Urinary bladder (tissue), 3 donors: ENCODE measurements at regions not wholly inside any gene's neighbourhood (a gene's known extent, or its start where the extent isn't known, plus 50 kb on each side); places are given as distances from the start of the nearest gene placed in this dataset.
"Not testable (repeated sequence)": the region's sequence is repeated elsewhere in the genome, so short reads cannot be mapped to it uniquely, and the experiment has no call there.

ENCODE experiments used
- DNase-seq: peaks from one replicate; pipeline ENCODE4 v3.0.0-alpha.2; 2015; ENCODE audit errors: extremely low spot score
- H3K27ac ChIP-seq: one replicate; pipeline ENCODE4 v1.5.1; 2013; ENCODE audit warnings: low read depth, mild to moderate bottlenecking, moderate library complexity
- H3K36me3 ChIP-seq: one replicate; pipeline ENCODE4 v1.6.1; 2013; ENCODE audit warnings: mild to moderate bottlenecking, moderate library complexity; ENCODE audit not compliant: insufficient read depth
- H3K4me1 ChIP-seq: one replicate; pipeline ENCODE4 v1.6.1; 2013; ENCODE audit warnings: mild to moderate bottlenecking, moderate library complexity; ENCODE audit not compliant: insufficient read depth
- H3K4me3 ChIP-seq: one replicate; pipeline ENCODE4 v1.5.1; 2013; ENCODE audit warnings: low read depth, low read length
- WGBS: extraction: QIAGEN DNeasy Blood & Tissue Kit; methylation state at CpG from one replicate; pipeline ENCODE4 v1.1.7; 2013; 5-methylcytosine and 5-hydroxymethylcytosine counted together
- donor health status: healthy with polysubstance abuse.
- donor health status: healthy.

- no peak overlapping the region for H3K27ac ChIP-seq
- DNase-seq: no peak
- 99% methylated on average over 2 of the region's 2 CpGs for WGBS
- H3K4me1 ChIP-seq: no peaks in the 10 kb centered on the region
- no peak overlapping the region for H3K4me3 ChIP-seq
- H3K36me3 ChIP-seq: no peaks in the 10 kb centered on the region
These were observed 367.2 kb upstream of the MAN1A1 start for GRCh38 chr6:119716668-119717270.

GRCh38 chr6:119713903-119714302, 364.3 kb upstream of the MAN1A1 start:
- no peaks in the 10 kb centered on the region for H3K4me1 ChIP-seq
- H3K36me3 ChIP-seq: no peaks in the 10 kb centered on the region
- no peak overlapping the region for H3K27ac ChIP-seq
- DNase-seq: no peak
- H3K4me3 ChIP-seq: no peak overlapping the region

GRCh38 chr6:119686644-119687043, 337.1 kb upstream of the MAN1A1 start:
- Histone ChIP-seq H3K36me3 (no peaks in the 10 kb centered on the region), H3K27ac (no peak overlapping the region), H3K4me3 (no peak overlapping the region), H3K4me1 (no peaks in the 10 kb centered on the region)
- no peak for DNase-seq
- 79% methylated on average over 1 of the region's 1 CpG for WGBS

GRCh38 chr6:119686240-119686639, 336.7 kb upstream of the MAN1A1 start:
- H3K36me3 ChIP-seq: no peaks in the 10 kb centered on the region
- no peak overlapping the region for H3K4me3 ChIP-seq
- no peak overlapping the region for H3K27ac ChIP-seq
- H3K4me1 ChIP-seq: no peaks in the 10 kb centered on the region
- no peak for DNase-seq

GRCh38 chr6:119683671-119684070, 334.1 kb upstream of the MAN1A1 start:
- H3K27ac ChIP-seq: no peak overlapping the region
- 98% methylated on average over 2 of the region's 2 CpGs for WGBS
- DNase-seq: no peak
- H3K36me3 ChIP-seq: no peaks in the 10 kb centered on the region
- H3K4me1 ChIP-seq: no peaks in the 10 kb centered on the region
- H3K4me3 ChIP-seq: no peak overlapping the region

- no peak overlapping the region for H3K27ac ChIP-seq
- no peak for DNase-seq
These were observed 333.5 kb upstream of the MAN1A1 start for GRCh38 chr6:119683031-119683430.

GRCh38 chr6:119678961-119679360, 329.4 kb upstream of the MAN1A1 start:
- no peak for DNase-seq
- WGBS: 83% methylated on average over 3 of the region's 3 CpGs
- no peaks in the 10 kb centered on the region for H3K36me3 ChIP-seq
- no peak overlapping the region for H3K4me3 ChIP-seq
- H3K27ac ChIP-seq: no peak overlapping the region
- H3K4me1 ChIP-seq: no peaks in the 10 kb centered on the region

More at GRCh38 chr6:119683031-119683430, 333.5 kb upstream of the MAN1A1 start:
- Histone ChIP-seq H3K4me3 (no peak overlapping the region), H3K4me1 (no peaks in the 10 kb centered on the region), H3K36me3 (no peaks in the 10 kb centered on the region)
- WGBS: 55% methylated on average over 2 of the region's 2 CpGs

GRCh38 chr6:119677384-119677783, 327.8 kb upstream of the MAN1A1 start:
- H3K4me1 ChIP-seq: no peaks in the 10 kb centered on the region
- 82% methylated on average over 2 of the region's 2 CpGs for whole genome bisulfite sequencing
- no peak for DNase-seq
- no peak overlapping the region for H3K27ac ChIP-seq
- no peaks in the 10 kb centered on the region for H3K36me3 ChIP-seq
- no peak overlapping the region for H3K4me3 ChIP-seq

- Histone ChIP-seq H3K4me1 (no peaks in the 10 kb centered on the region), H3K4me3 (no peak overlapping the region), H3K27ac (no peak overlapping the region), H3K36me3 (no peaks in the 10 kb centered on the region)
- no peak for DNase-seq
- 88% methylated on average over 4 of the region's 4 CpGs for WGBS
These were observed 327.4 kb upstream of the MAN1A1 start for GRCh38 chr6:119676961-119677360.

GRCh38 chr6:119676230-119676629, 326.7 kb upstream of the MAN1A1 start:
- H3K4me1 ChIP-seq: no peaks in the 10 kb centered on the region
- DNase-seq: no peak
- no peak overlapping the region for H3K4me3 ChIP-seq
- 85% methylated on average over 1 of the region's 1 CpG for WGBS
- H3K36me3 ChIP-seq: no peaks in the 10 kb centered on the region
- no peak overlapping the region for H3K27ac ChIP-seq

GRCh38 chr6:119673741-119674140, 324.2 kb upstream of the MAN1A1 start:
- DNase-seq: no peak
- Histone ChIP-seq H3K4me1 (no peaks in the 10 kb centered on the region), H3K27ac (no peak overlapping the region), H3K36me3 (no peaks in the 10 kb centered on the region), H3K4me3 (no peak overlapping the region)

- Histone ChIP-seq H3K27ac (no peak overlapping the region), H3K4me3 (no peak overlapping the region), H3K36me3 (no peaks in the 10 kb centered on the region), H3K4me1 (no peaks in the 10 kb centered on the region)
- 77% methylated on average over 1 of the region's 1 CpG for WGBS
- DNase-seq: no peak
These were observed 323.2 kb upstream of the MAN1A1 start for GRCh38 chr6:119672725-119673124.

- Histone ChIP-seq H3K27ac (no peak overlapping the region), H3K36me3 (no peaks in the 10 kb centered on the region), H3K4me1 (no peaks in the 10 kb centered on the region), H3K4me3 (no peak overlapping the region)
- WGBS: 93% methylated on average over 2 of the region's 2 CpGs
- no peak for DNase-seq
These were observed 321.5 kb upstream of the MAN1A1 start for GRCh38 chr6:119671105-119671504.

GRCh38 chr6:119669221-119669620, 319.7 kb upstream of the MAN1A1 start:
- H3K4me1 ChIP-seq: no peaks in the 10 kb centered on the region
- no peak for DNase-seq
- H3K27ac ChIP-seq: no peak overlapping the region
- H3K36me3 ChIP-seq: no peaks in the 10 kb centered on the region
- no peak overlapping the region for H3K4me3 ChIP-seq

GRCh38 chr6:119665432-119665831, 315.9 kb upstream of the MAN1A1 start:
- not testable (repeated sequence) for H3K36me3 ChIP-seq
- WGBS: 88% methylated on average over 10 of the region's 10 CpGs

More at GRCh38 chr6:119665432-119665831, 315.9 kb upstream of the MAN1A1 start:
- H3K27ac ChIP-seq, H3K4me3 ChIP-seq, H3K4me1 ChIP-seq, DNase-seq: not testable (repeated sequence)
